Neural progenitor cell (in vitro differentiated cells): ENCODE measurements at regions not wholly inside any gene's neighbourhood (a gene's known extent, or its start where the extent isn't known, plus 50 kb on each side); places are given as distances from the start of the nearest gene placed in this dataset.

Experiments
- DNase-seq: peaks from one replicate; pipeline ENCODE4 v3.0.0-alpha.2; 2016; ENCODE audit warnings: low spot score
- H2AFZ ChIP-seq: fragments of 200-600 bp; sonication (generic); replicated peaks from 2 replicates; pipeline ENCODE4 v1.6.1; 2016; ENCODE audit warnings: antibody characterized with exemption
- H3F3A ChIP-seq: fragments of 200-600 bp; sonication (generic); 2 replicates; pipeline ENCODE4 v1.6.1; 2016; ENCODE audit warnings: antibody characterized with exemption, low read depth
- H3K27ac ChIP-seq: fragments of 200-600 bp; sonication (generic); 2 replicates; pipeline ENCODE4 v1.5.1; 2016; ENCODE audit warnings: mild to moderate bottlenecking
- H3K27me3 ChIP-seq: fragments of 200-600 bp; sonication (generic); 2 replicates; pipeline ENCODE4 v1.6.1; 2016; ENCODE audit warnings: mild to moderate bottlenecking, moderate library complexity
- H3K36me3 ChIP-seq: fragments of 200-600 bp; sonication (generic); 2 replicates; pipeline ENCODE4 v1.5.1; 2016
- H3K4me1 ChIP-seq: fragments of 200-600 bp; sonication (generic); 2 replicates; pipeline ENCODE4 v1.6.1; 2016; ENCODE audit warnings: mixed run types
- H3K4me2 ChIP-seq: fragments of 200-600 bp; sonication (generic); 2 replicates; pipeline ENCODE4 v1.6.1; 2016
- H3K4me3 ChIP-seq: fragments of 200-600 bp; sonication (generic); 2 replicates; pipeline ENCODE4 v1.5.1; 2016
- H3K79me2 ChIP-seq: fragments of 200-600 bp; sonication (generic); 2 replicates; pipeline ENCODE4 v1.6.1; 2016; ENCODE audit warnings: low read depth
- H3K9ac ChIP-seq: fragments of 200-600 bp; sonication (generic); 2 replicates; pipeline ENCODE4 v1.6.1; 2016
- H3K9me3 ChIP-seq: fragments of 200-600 bp; sonication (generic); 2 replicates; pipeline ENCODE4 v1.5.1; 2016; ENCODE audit warnings: low read depth
- H4K20me1 ChIP-seq: fragments of 200-600 bp; sonication (generic); 2 replicates; pipeline ENCODE4 v1.6.1; 2016; ENCODE audit warnings: low read depth
- H3K27ac Mint-ChIP-seq: 3 replicates; pipeline ENCODE4 v1.8.0; 2021; ENCODE audit warnings: mixed read lengths
- H3K27me3 Mint-ChIP-seq: 2 replicates; pipeline ENCODE4 v1.8.0; 2022; ENCODE audit warnings: low read depth, mild to moderate bottlenecking, inconsistent platforms, moderate library complexity, mixed read lengths; ENCODE audit not compliant: insufficient read depth
- H3K36me3 Mint-ChIP-seq: 3 replicates; pipeline ENCODE4 v1.8.0; 2021; ENCODE audit warnings: mixed read lengths
- H3K4me1 Mint-ChIP-seq: 3 replicates; pipeline ENCODE4 v1.8.0; 2021; ENCODE audit warnings: mixed read lengths
- H3K4me3 Mint-ChIP-seq: 3 replicates; pipeline ENCODE4 v1.8.0; 2021; ENCODE audit warnings: mild to moderate bottlenecking, moderate library complexity, mixed read lengths
- H3K9me3 Mint-ChIP-seq: 3 replicates; pipeline ENCODE4 v1.8.0; 2020; ENCODE audit warnings: mixed read lengths
- CTCF ChIP-seq: fragments of 200-600 bp; sonication (generic); IDR thresholded peaks from 2 replicates; pipeline ENCODE4 v1.5.1; 2017; ENCODE audit warnings: antibody characterized with exemption, mild to moderate bottlenecking
- EZH2 ChIP-seq: fragments of 200-600 bp; sonication (generic); IDR thresholded peaks from 2 replicates; pipeline ENCODE4 v1.6.1; 2017; ENCODE audit warnings: antibody characterized with exemption, mild to moderate bottlenecking, moderate library complexity
- EZH2phosphoT487 ChIP-seq: fragments of 200-600 bp; sonication (generic); IDR thresholded peaks from 2 replicates; pipeline ENCODE4 v1.6.1; 2017; ENCODE audit warnings: antibody characterized with exemption

- Histone ChIP-seq H4K20me1 (no peaks in the 10 kb centered on the region), H3K4me3 (no peak overlapping the region), H3K27me3 (no peaks in the 10 kb centered on the region), H3K36me3 (no peaks in the 10 kb centered on the region), H3F3A (no peaks in the 10 kb centered on the region), H3K4me1 (peaks cover 3% of the 10 kb centered on the region), H3K27ac (no peak overlapping the region), H3K9me3 (no peaks in the 10 kb centered on the region), H2AFZ (no peak overlapping the region), H3K79me2 (no peaks in the 10 kb centered on the region), H3K4me2 (no peak overlapping the region), H3K9ac (no peak overlapping the region)
- no peak overlapping the region for H3K4me3 Mint-ChIP-seq
- no peak overlapping the region for H3K27ac Mint-ChIP-seq
- TF ChIP-seq EZH2 (no peak), EZH2phosphoT487 (no peak), CTCF (no peak)
- no peak for DNase-seq
- peaks cover 16% of the 10 kb centered on the region for H3K4me1 Mint-ChIP-seq
- H3K36me3 Mint-ChIP-seq: no peaks in the 10 kb centered on the region
- H3K27me3 Mint-ChIP-seq: peaks cover 12% of the 10 kb centered on the region
- no peaks in the 10 kb centered on the region for H3K9me3 Mint-ChIP-seq
Measured at GRCh38 chr17:72397687-72398086, 276.9 kb downstream of the SOX9 start.

- Mint-ChIP-seq H3K36me3 (peaks cover 5% of the 10 kb centered on the region), H3K4me1 (peaks cover 8% of the 10 kb centered on the region), H3K27ac (peak overlapping the region; percentile 38), H3K27me3 (peaks cover 12% of the 10 kb centered on the region), H3K4me3 (no peak overlapping the region), H3K9me3 (no peaks in the 10 kb centered on the region)
- Histone ChIP-seq H3K4me3 (no peak overlapping the region), H3K79me2 (no peaks in the 10 kb centered on the region), H4K20me1 (no peaks in the 10 kb centered on the region), H3K9ac (no peak overlapping the region), H3K27ac (no peak overlapping the region), H3K4me1 (peaks cover 5% of the 10 kb centered on the region), H3K4me2 (no peak overlapping the region), H3F3A (no peaks in the 10 kb centered on the region), H3K36me3 (no peaks in the 10 kb centered on the region), H3K27me3 (no peaks in the 10 kb centered on the region), H3K9me3 (no peaks in the 10 kb centered on the region), H2AFZ (no peak overlapping the region)
- TF ChIP-seq CTCF (no peak), EZH2 (no peak), EZH2phosphoT487 (no peak)
- no peak for DNase-seq
Measured at GRCh38 chr17:72399023-72399607, 278.3 kb downstream of the SOX9 start.

GRCh38 chr17:72399608-72400487 lies 279.0 kb downstream of the SOX9 start:
- no peak for DNase-seq
- no peaks in the 10 kb centered on the region for H3K79me2 ChIP-seq
- H3K9me3 Mint-ChIP-seq: no peaks in the 10 kb centered on the region
- peak overlapping the region; percentile 53 for H3K27ac Mint-ChIP-seq
- H3K9ac ChIP-seq: no peak overlapping the region
- TF ChIP-seq CTCF: no peak
- no peak for TF ChIP-seq EZH2phosphoT487
- TF ChIP-seq EZH2: no peak
- no peaks in the 10 kb centered on the region for H4K20me1 ChIP-seq
- peaks cover 5% of the 10 kb centered on the region for H3K36me3 Mint-ChIP-seq
- no peaks in the 10 kb centered on the region for H3K9me3 ChIP-seq
- H3F3A ChIP-seq: no peaks in the 10 kb centered on the region
- H3K4me2 ChIP-seq: no peak overlapping the region
- peaks cover 5% of the 10 kb centered on the region for H3K4me1 Mint-ChIP-seq
- H2AFZ ChIP-seq: no peak overlapping the region
- no peak overlapping the region for H3K4me3 Mint-ChIP-seq
- H3K4me1 ChIP-seq: peaks cover 4% of the 10 kb centered on the region
- H3K36me3 ChIP-seq: no peaks in the 10 kb centered on the region
- H3K27ac ChIP-seq: no peak overlapping the region
- H3K4me3 ChIP-seq: no peak overlapping the region
- H3K27me3 ChIP-seq: no peaks in the 10 kb centered on the region
- peaks cover 10% of the 10 kb centered on the region for H3K27me3 Mint-ChIP-seq
